Fibroblast of villous mesenchyme (primary cell): ENCODE measurements at regions not wholly inside any gene's neighbourhood (a gene's known extent, or its start where the extent isn't known, plus 50 kb on each side); places are given as distances from the start of the nearest gene placed in this dataset.

ENCODE experiments used
- DNase-seq: peaks from one replicate; pipeline ENCODE4 v3.0.0-alpha.2; 2010; ENCODE audit warnings: low read depth
- H3K4me3 ChIP-seq: 2 replicates; pipeline ENCODE4 v1.5.1; 2011; ENCODE audit warnings: low read depth, mild to moderate bottlenecking, low read length
- TF ChIP-seq, protein P1 (sequence below): IDR thresholded peaks from 2 replicates; pipeline ENCODE4 v1.5.1; 2012; ENCODE audit warnings: low read depth, mild to moderate bottlenecking, low read length; ENCODE audit not compliant: insufficient read depth

DNA sequence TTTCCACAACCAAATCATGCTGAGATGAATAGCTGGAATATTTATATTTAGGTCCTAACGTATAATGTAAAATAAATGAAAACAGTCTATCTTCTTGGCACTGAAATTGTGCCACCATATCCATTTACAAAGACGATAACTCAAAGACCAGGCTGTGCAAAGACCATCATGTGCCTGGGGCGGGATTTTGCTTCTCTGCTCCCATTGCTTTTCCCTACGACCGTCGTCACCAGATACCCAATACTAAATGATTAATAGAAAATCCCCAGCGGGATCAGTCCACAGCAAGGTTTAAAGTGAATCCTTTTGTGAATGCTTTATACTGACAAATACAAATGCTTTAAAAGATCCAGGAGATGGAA is 194.3 kb upstream of the ARL4C start:
- DNase-seq = no peak
- no peak overlapping the region for H3K4me3 ChIP-seq
- TF ChIP-seq, protein P1, sequence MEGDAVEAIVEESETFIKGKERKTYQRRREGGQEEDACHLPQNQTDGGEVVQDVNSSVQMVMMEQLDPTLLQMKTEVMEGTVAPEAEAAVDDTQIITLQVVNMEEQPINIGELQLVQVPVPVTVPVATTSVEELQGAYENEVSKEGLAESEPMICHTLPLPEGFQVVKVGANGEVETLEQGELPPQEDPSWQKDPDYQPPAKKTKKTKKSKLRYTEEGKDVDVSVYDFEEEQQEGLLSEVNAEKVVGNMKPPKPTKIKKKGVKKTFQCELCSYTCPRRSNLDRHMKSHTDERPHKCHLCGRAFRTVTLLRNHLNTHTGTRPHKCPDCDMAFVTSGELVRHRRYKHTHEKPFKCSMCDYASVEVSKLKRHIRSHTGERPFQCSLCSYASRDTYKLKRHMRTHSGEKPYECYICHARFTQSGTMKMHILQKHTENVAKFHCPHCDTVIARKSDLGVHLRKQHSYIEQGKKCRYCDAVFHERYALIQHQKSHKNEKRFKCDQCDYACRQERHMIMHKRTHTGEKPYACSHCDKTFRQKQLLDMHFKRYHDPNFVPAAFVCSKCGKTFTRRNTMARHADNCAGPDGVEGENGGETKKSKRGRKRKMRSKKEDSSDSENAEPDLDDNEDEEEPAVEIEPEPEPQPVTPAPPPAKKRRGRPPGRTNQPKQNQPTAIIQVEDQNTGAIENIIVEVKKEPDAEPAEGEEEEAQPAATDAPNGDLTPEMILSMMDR = no peak

DNA sequence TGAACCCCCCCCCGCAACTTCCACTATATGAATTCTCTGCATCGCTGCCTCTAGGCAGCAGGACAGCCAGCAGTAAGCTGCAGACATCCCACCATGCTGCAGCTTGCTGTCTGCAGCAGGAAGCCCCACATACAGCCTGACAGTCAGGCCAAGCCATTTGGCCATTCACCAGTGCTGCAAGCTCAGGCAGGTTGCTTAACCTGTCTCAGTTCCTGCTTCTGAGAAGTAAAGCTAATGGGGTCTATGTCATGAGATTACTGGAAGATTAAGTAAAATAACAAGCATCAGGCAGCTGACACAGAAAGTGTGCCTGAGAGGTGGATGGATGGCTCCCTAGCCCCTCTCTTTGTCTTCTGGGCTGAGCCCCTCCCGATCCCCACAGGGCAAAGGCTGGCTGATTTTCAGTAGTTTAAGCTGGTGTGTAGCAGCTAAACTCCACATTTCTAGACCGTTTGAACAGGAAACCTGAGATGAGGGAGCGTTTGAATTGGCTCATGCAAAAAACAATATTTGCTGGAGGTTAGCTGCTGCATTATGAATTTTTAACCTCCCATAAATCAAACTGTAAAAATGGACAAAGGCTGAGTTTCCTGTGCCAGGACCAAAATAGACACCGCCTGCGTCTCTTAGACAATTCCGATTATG is 193.8 kb upstream of the ARL4C start:
- DNase-seq = peak; percentile 37
- TF ChIP-seq, protein P1 = no peak

DNA sequence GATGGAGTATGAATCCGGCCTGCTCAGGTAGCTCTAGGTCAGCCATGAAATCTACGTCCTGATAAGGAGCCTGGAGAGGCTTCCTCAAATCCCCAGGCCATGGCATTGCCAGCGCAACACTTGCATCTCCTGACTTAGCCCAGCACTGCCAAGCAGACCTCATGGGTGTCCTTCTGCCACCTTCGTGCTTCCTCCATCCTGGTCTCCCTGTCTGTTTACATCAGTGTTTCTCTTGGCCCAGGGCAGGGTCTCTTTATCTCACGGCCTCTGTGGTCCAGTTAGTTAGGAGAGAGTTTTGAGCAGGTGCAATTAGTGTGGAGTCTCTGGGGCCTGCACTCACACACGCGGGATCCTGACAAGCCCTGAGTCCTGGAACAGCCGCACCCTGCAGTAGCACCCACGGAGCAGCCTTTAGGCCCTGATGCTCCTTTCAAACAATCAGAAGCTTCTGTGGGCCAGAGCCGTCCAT is 193.1 kb upstream of the ARL4C start:
- TF ChIP-seq, protein P1 = no peak
- DNase-seq = no peak
- H3K4me3 ChIP-seq = no peak overlapping the region

More for the DNA sequence above, 193.8 kb upstream of the ARL4C start:
- no peak overlapping the region for H3K4me3 ChIP-seq

DNA sequence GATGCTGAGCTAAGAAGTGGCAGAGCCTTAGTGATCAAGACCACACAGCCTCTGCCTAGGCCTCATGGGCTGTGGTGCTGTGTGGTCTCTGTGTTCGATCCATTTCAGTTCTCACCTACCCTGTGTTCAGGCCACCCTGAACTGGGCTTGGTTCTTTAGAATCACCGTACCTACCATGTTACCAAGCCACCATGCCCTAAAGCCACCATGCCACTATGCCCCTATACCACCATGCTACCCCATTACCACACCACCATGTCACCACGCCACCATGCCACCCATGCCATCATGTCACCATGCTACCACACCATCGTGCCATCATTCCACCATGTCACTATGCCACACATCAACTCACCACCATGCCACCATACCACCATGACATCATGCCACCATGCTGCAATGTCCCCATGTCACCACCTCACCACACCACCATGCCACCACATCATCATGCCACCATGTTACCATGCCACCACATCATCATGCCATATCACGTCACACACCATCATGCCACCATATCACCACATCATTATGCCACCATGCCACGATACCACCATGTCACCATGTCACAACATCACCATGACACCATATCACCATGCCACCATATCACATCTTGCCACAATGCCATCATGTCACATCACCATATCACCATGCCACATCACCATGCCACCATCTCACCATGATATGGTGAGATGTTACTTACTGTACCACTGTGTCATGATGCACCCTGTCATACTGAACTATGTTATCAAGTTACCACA is 191.0 kb upstream of the ARL4C start:
- TF ChIP-seq, protein P1 = no peak
- no peak overlapping the region for H3K4me3 ChIP-seq
- DNase-seq = no peak

DNA sequence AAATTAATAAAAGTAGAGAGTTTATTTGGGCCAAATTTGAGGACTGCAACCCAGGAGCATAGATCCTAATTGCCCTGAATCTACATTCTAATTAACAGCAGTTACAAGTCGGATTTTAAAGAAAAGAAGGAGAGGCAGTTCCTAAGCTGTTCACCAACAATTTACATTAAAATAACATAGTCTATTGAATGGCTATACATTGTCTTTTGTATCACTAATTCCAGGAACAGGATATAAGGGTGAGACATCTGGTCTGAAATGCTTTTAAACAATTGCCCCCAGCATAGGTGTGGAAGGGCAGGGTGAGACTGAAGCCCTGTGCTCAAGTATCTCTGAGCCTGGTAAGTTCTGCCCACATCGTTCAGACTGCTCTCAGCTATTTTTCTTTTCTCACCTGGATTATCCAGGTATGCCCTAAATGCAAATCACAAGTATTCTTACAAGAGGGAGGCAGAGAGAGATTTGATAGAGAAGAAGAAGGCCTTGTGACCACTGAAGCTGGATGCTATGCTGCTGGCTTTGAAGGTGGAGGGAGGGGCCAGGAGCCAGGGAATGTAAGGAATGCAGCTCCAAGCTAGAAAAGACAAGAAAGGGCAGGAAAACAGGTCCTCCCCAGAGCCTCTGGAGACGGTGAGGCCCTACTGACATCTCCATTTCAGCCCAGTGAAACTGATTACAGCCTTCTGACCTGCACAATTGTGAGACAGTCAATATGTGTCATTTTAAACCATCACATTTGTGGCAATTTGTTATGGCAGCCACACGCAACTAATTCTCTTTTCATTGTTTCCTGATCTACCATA is 189.4 kb upstream of the ARL4C start:
- TF ChIP-seq, protein P1 = no peak
- no peak overlapping the region for H3K4me3 ChIP-seq
- no peak for DNase-seq

DNA sequence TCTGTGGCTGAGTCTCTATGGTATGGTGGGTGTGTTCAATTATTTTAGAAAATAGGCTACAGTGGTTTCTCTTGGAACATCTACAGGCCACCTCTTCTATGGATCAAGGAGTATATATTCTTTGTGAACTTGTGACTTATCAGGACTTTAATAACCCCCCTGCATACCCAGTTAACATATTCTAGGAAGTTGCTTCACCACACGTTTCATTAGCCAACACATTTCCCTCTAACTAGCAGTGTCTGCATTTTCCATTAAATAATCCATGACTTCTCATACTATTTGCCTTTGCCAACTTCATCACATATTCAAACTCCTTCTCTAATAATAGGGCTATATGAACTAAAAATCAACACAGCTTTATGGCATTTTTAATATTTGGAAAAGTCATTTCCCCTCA is 187.6 kb upstream of the ARL4C start:
- no peak overlapping the region for H3K4me3 ChIP-seq
- no peak for DNase-seq
- TF ChIP-seq, protein P1 = no peak
